ENCODE measurements at regions not wholly inside any gene's neighbourhood (a gene's known extent, or its start where the extent isn't known, plus 50 kb on each side); places are given as distances from the start of the nearest gene placed in this dataset.

DNA sequence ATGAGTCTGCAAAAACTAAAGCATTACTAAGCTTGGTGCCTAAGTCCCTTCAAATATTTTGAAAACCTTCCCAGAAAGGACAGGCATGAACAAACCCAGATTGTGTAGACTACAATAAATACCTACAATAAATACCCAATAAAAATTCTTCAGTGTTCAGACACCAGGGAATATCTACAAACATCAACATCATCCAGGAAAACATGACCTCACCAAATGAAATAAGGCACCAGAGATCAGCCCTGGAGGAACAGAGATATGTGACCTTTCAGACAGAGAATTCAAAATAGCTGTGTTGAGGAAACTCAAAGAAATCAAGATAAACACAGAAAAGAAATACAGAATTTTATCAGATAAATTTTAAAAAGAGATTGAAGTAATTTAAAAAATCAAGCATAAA, 57.8 kb upstream of the NLRP2B start:
- no peak for TF ChIP-seq EP300 (IDR thresholded peaks at IDR 0.05; ENCODE audit: borderline replicate concordance in 1 of 2, low read depth in 1 of 2, low read length in 1 of 2)
- TF ChIP-seq, protein P1, sequence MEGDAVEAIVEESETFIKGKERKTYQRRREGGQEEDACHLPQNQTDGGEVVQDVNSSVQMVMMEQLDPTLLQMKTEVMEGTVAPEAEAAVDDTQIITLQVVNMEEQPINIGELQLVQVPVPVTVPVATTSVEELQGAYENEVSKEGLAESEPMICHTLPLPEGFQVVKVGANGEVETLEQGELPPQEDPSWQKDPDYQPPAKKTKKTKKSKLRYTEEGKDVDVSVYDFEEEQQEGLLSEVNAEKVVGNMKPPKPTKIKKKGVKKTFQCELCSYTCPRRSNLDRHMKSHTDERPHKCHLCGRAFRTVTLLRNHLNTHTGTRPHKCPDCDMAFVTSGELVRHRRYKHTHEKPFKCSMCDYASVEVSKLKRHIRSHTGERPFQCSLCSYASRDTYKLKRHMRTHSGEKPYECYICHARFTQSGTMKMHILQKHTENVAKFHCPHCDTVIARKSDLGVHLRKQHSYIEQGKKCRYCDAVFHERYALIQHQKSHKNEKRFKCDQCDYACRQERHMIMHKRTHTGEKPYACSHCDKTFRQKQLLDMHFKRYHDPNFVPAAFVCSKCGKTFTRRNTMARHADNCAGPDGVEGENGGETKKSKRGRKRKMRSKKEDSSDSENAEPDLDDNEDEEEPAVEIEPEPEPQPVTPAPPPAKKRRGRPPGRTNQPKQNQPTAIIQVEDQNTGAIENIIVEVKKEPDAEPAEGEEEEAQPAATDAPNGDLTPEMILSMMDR (IDR thresholded peaks at IDR 0.05) = no peak
- no peak for TF ChIP-seq SMC3 (IDR thresholded peaks at IDR 0.05; ENCODE audit: low read depth, low read length)
- no peak for TF ChIP-seq TCF12 (IDR thresholded peaks at IDR 0.05)
- TF ChIP-seq EZH2phosphoT487 (IDR thresholded peaks at IDR 0.05; ENCODE audit: borderline replicate concordance, low read depth) = no peak
- TF ChIP-seq, protein P2, sequence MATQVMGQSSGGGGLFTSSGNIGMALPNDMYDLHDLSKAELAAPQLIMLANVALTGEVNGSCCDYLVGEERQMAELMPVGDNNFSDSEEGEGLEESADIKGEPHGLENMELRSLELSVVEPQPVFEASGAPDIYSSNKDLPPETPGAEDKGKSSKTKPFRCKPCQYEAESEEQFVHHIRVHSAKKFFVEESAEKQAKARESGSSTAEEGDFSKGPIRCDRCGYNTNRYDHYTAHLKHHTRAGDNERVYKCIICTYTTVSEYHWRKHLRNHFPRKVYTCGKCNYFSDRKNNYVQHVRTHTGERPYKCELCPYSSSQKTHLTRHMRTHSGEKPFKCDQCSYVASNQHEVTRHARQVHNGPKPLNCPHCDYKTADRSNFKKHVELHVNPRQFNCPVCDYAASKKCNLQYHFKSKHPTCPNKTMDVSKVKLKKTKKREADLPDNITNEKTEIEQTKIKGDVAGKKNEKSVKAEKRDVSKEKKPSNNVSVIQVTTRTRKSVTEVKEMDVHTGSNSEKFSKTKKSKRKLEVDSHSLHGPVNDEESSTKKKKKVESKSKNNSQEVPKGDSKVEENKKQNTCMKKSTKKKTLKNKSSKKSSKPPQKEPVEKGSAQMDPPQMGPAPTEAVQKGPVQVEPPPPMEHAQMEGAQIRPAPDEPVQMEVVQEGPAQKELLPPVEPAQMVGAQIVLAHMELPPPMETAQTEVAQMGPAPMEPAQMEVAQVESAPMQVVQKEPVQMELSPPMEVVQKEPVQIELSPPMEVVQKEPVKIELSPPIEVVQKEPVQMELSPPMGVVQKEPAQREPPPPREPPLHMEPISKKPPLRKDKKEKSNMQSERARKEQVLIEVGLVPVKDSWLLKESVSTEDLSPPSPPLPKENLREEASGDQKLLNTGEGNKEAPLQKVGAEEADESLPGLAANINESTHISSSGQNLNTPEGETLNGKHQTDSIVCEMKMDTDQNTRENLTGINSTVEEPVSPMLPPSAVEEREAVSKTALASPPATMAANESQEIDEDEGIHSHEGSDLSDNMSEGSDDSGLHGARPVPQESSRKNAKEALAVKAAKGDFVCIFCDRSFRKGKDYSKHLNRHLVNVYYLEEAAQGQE (IDR thresholded peaks at IDR 0.05; ENCODE audit: low read depth, low read length) = no peak
- TF ChIP-seq, protein P3, sequence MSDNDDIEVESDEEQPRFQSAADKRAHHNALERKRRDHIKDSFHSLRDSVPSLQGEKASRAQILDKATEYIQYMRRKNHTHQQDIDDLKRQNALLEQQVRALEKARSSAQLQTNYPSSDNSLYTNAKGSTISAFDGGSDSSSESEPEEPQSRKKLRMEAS (IDR thresholded peaks at IDR 0.05; ENCODE audit: low read depth) = no peak
- TF ChIP-seq GABPA (IDR thresholded peaks at IDR 0.05; ENCODE audit: low read depth) = no peak
- TF ChIP-seq RAD21 (IDR thresholded peaks at IDR 0.05; ENCODE audit: low read length) = no peak
- TF ChIP-seq, protein P4, sequence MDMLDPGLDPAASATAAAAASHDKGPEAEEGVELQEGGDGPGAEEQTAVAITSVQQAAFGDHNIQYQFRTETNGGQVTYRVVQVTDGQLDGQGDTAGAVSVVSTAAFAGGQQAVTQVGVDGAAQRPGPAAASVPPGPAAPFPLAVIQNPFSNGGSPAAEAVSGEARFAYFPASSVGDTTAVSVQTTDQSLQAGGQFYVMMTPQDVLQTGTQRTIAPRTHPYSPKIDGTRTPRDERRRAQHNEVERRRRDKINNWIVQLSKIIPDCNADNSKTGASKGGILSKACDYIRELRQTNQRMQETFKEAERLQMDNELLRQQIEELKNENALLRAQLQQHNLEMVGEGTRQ (IDR thresholded peaks at IDR 0.05; ENCODE audit: borderline replicate concordance, low read depth, low read length) = no peak
